Activated gamma-delta T cell (primary cell): ENCODE measurements at regions not wholly inside any gene's neighbourhood (a gene's known extent, or its start where the extent isn't known, plus 50 kb on each side); places are given as distances from the start of the nearest gene placed in this dataset.

ENCODE experiments used
- DNase-seq: peaks from one replicate; lab custom pipeline; 2025; lab: John Stamatoyannopoulos, UW

DNA sequence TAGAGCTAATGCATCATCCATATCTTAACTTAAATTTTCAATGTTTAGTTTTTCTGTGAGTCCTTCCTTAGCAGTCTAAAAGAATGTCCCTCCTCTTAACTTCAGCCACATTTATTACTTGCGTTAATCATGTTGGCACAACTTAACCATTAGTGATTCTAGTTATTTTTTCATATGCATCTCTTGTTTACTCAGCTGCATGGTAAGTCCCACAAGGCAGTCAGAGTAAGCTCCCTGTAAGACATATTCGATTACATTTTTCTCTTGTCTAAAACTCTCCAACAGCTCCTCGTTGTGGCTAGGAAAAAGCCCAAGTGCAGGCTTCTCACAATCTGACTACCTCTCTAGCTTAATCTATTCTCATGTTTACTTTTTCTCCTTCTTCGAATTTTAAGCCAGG is 2045.3 kb upstream of the PIK3C3 start:
- DNase-seq: no peak

DNA sequence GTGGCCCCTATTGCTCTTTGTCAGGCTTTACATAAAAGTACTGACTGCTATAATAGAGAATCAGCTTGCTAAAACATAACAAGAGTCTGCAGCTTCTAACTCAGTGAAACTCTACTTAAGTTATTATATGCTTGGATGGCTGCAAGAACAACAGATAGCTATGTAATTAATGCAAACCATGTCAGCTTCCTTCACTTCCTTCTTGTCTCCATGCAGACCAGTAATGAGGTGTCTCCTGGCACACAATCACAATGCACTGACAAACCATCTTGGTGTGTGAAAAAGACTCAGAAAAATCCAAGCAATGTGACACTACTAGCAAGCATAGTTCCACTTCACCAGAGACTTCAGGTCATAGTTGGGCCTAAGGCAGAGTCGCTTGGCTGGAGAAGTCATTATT is 2068.9 kb upstream of the PIK3C3 start:
- no peak for DNase-seq

DNA sequence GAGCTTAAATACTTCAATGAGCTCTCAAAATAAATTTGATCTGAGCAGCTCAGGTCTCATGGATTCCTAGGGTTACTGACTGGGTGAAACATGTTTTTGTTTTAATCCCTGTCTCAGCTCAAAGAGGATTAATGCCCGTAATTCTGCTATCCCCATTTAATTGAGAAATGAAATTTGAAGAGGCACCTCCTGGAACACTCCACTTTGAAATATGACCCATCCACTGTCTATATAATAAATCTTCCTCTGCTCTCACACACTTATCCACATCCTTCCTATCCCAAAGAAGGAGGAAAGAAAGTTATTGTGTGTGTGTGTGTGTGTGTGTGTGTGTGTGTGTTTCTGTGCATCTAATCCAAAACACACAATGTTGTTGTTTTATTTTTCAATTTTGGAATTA is 2082.4 kb upstream of the PIK3C3 start:
- DNase-seq: no peak

DNA sequence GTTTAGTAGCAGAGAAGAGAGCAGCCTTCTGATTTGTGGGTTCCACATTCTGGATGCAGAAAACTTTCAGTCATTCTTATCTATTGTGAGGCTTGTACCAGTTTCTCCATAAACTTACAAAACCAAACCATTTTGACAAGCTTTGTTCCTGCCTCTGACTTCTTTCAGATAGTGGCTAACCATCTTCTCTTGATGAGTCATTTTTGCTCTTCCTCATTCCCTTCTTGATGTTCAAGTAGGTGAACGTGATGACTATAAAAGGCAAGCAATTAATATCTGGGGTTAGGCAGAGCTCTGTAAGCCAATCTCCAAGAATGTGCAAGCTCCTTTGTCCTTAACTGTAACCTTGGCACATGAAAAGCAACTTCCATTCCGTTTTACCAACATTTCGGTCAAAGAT is 2083.1 kb upstream of the PIK3C3 start:
- DNase-seq: no peak

DNA sequence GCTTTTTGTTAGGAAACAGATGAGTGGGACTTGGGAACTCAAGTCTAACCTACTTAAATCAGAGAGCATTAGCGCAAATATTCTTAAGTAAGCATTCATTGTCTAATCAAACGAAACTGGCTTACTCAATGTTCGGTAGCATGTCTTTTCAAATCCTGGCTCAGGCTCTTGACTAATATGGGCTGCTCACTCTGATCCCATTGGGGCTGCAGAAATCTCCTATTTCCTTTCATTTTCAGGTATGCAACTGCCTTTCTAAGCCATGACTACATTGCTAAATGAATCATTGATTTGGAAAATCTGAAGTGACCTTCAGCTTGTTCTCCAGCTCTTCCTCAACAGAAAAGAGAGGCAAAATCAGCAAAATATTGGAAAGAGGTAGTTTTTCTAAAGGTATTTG is 2084.4 kb upstream of the PIK3C3 start:
- DNase-seq: no peak

DNA sequence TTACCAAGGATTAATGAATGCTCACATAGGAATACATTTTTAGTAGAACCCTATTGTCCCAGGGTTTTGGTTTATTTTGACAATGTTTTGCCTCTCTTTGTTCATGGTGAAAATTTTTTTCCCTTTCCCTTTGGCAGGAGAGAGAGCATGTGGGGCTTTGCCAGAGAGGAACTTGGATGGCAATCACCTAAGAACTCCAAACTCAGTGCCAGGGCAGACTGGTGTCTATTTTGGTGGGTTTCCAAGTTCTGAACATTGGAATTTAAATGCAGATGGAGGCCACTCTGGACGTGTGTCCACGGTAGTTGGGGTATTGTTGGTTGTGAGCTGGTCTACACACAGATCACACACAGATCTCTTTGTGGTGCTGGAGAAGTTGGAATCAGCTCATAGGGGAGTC is 2091.1 kb upstream of the PIK3C3 start:
- DNase-seq: no peak

DNA sequence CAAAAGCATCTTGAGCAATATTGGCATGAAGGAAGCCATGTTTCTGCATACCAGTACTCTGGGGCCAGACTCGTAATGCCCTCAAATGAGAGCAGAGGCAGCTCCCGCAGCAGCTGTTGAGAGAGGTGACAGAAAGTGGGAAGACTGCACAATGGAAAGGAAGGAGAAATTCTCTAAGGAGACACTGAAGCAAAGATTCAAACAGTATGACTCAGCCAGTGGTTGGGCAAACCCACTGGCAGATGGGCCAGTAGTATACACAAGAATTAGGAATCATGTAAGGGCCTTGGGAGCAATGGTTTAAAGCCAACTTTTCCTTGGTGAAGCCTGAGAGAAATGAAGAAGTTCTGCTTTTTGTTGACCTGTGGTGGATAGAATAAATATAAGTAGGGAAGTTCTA is 2092.7 kb upstream of the PIK3C3 start:
- no peak for DNase-seq

DNA sequence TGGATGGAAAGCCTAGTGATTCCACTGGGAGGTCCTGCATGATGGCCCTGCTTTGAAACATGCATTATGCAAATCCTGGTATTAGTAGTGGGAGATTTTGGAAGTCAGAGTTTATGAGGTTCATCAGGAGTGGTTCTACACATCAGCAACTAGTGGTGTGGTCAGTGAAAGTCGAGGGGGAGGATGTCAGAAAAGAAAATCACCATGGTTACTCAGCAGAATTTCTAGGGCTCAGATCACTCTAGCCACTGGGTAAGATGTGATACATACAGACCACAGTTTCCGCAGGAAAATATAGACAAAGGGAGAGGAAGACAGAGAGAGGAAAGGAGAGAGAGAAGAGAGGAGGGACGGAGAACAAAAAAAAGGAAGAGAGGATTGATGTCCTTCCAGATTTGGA is 2100.7 kb upstream of the PIK3C3 start:
- DNase-seq: no peak

DNA sequence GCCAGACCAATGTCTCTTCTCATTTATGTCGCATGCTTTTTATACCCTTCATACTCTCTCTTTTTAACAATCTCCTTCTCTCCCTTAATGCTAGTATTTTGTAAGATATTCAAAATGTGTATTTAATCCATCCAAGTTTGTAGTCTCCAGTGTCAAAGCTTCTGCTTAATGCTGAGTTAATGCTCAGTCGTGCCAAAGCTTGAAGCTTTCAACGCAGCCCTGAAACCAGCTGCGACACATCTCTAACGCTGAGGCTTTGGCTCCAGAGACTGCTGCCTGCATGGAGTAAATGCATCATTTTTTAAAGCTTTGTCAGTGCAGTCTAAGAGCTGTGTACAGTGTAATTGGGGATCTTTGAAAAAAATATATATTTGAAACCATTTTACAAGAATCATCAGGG is 2108.8 kb upstream of the PIK3C3 start:
- no peak for DNase-seq

DNA sequence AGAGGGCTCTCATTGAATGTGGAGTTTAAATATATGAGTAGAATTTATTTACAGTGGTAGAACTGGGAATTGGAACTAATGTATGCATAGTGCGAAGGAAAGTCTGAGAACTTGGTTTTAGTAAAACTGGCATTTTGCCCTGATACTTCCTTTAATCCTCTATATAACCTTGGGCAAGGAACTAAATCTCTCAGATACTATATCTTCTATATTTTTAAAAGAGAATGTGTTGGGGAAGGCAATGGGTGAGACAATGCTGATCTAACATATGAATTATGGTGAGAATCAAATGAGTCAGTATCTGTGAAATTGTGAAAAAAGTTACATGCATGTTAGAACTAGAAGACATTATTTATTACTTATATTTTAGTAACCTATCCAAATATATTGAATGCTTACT is 2109.4 kb upstream of the PIK3C3 start:
- DNase-seq: no peak

DNA sequence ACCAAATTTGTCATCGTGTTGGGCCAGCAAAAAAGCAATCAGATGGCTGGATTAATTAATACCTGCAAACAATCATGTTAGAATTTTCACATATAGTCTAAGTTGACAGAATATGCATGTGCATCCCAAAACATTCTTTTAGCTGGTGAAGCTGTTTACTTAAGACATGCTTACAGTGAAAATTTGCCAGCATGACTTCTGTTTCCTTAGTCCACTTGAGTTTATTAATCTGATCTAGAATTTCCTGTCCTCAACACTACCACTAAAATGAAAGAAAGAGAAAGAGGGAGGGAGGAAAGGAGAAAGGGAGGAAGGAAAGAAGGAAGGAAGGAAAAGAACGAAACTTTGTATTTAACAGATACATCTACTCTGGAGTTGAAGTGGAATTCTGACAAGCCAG is 2109.9 kb upstream of the PIK3C3 start:
- DNase-seq: no peak

DNA sequence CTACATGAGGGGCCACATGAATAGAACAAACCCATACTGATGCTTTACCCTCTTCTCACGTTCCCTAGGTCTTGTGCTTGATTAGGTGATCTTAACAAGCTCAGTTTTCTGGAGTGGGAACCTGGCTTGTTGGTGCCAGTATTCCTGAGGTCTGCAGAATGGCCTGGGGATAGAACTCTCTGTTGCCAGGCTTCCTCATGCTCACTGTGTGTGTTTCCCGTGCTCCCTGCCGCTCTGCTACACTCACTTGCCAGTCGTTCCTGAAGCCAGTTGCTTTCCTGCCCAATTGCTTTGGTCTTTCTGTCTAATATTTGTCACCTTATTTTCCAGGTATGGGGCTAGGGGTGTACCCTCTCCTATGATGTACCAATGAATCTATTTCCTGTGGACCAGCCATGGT is 2111.5 kb upstream of the PIK3C3 start:
- no peak for DNase-seq

DNA sequence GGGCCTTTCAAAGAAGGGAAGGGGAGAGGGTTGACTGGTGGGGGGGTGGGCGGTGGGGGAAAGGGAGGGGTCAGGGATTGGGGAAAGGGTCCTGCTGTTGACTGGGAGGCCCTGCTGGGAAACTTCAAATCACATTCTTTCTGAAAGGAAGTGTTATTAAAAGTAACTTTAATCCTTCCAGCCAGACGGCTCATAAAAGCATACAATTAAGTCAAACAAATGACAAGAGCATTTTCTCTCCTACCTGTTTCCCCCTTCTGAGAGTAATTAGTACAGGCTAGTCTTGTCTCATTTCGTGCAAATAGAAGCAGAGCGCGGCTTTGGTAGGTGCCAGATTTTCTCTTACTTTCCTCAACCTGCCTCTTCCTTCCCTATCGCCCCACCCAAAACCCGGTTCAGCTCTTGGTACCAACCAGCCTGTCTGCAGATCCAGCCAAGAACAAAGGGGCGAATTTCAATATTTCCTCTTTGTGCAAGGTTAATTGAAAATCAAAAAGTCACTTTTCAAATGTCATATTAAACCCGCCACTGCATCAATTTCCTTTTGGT is 2112.6 kb upstream of the PIK3C3 start:
- DNase-seq: no peak

DNA sequence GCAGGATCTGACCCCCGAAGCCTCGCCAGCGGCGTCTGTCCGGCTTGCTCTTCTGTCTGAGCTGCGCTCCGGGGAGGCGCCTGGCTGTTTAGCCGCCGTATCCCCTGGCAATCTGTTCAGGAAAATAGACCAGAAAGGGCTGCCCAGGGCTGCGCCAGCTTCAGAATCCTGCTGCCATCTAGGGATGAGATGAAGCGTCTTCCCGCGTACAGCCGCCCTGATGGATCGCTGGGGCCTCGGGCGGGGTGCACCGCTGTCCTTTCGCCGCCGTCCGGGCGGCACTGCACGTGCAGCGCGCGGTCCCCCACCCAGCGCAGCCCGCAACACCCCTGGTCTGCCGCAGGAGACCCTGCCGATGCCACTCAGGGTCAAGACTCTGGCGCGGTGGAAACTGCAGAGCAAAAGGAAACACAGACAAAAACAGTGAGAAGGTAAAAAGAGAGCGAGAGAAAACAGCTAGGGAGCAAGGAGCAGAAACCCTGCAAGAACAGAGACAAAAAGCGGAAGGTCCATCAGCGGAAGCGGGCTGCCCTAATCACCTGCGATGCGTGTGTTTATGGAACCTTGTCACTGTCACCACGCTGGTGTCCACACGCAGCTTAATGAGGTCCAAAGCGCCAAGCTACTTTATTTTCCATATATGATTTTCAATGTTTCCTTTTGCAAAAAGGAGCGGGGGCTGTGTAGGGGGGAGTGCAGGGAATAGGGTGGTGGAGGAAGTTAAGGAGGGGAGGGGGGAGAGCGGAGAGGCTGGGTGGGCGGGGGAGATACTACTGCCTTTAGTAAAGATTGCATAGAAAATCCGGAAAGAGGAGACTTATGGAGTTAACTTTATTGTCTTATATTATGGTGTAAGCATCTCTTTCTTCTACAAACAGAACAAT is 2113.3 kb upstream of the PIK3C3 start:
- DNase-seq: no peak

DNA sequence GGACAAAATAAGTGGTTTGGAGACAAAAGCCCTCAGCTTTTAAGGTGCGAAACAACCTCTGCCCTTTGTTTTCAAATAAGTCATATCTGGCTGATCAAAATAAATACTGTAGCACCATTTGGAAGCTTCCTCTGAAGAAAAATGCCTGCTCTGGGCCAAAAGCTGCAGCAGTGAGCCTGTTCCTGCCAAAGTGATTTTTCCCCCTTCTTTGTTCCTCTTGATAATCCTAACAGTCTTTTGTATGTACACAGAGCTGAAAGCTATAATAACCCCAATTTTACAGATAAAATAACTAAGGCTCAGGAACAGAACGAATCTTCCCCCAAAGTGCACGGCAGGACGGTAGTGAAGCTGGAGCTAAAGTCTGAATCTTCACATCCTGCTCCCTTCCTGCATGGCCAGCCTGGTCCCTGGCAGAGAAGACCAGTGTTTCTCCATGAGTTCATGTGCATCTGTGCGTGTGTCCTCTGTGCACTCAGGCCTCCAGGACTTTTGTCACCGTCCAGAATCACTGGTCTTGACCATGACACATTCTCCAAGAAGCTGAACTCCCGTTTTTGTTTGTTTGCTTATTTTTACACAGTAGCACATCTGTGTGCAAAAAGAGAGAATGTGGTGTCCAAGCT is 2114.1 kb upstream of the PIK3C3 start:
- no peak for DNase-seq

DNA sequence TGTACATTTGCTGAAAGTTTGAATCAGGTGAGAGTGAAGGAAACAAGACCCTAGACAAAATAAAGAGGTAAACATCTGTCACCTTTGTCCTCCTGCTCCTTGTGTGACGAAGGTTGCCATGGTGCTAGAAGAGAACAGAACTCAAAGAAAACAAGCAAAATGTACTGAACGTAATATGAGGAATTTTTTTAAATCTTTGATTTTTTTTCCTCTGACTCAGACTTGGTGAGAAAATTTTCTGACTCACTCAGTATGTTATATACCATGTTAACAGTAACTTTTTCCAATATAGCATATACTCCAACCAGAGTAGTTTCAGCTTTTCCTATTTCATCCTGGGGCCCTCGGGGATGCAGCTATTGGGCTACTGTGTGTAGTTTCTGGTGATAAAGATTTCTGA is 2114.6 kb upstream of the PIK3C3 start:
- DNase-seq: no peak

DNA sequence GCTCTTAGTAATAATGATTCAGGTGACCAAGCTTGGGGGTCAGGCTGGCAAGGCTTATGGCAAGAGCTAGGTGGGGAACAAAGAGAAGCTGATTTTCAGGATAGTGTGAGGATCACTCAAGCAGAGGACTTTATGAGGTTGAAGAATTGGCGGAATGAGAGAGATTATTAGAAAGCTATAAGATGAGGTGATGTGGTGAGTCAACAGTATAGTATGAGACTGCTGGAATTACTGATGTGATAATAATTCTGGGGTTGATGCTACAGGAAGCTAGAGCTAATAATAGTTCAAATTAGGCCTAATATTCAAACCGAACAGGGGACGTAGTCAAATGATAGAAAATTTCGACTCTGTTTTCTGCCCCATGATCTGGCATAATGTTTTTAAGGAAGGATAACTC is 2115.3 kb upstream of the PIK3C3 start:
- DNase-seq: no peak

DNA sequence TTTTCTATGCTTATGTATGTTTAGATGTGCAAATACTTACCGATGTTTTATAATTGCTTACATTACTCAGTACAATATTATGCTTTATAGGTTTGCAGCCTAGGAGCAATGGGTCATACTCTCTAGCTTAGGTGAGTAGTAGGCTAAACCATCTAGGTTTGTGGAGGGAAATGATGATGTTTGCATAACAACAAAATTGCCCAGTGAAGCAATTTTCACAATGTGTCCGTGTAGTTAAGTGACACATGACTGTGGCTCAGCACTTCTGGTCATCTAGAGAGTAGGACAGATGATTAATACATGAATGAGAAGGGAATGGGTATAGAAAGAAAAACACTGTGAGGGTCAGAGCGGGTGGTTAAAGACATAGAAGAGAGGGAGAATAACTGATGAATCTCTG is 2116.2 kb upstream of the PIK3C3 start:
- DNase-seq: no peak

DNA sequence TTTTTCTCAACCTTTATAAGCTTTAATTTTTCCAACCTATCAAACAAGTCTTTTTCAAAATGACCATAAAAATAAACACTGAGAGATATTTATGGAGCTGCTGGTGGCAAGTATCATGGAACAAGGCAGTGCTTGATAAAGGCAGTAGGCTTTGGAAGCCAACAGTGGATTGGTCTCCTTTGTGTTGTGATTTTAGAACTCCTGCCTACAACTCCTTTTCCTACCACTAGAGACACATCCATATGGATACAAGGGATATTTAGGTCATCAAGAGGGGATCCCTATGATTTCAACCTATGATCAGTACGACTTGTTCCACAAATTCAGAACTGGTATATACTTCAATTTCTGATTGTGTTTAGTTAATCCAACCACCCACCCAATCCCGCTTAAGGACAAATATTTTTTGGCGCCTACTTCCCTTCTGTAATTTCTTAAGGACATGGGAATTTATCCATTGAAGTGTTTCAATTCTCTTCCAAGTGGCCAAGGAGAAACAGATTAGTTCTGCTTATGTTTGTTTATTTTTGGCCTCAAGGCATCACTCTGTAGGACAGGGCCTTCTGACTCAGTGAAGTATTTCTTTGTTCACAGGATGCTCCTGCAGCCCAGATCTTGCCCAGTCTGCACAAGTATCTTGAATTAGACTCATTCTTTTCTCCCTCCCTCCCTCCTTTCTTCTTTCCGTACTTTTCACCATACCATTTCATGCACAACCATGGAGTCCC is 2119.6 kb upstream of the PIK3C3 start:
- DNase-seq: no peak

DNA sequence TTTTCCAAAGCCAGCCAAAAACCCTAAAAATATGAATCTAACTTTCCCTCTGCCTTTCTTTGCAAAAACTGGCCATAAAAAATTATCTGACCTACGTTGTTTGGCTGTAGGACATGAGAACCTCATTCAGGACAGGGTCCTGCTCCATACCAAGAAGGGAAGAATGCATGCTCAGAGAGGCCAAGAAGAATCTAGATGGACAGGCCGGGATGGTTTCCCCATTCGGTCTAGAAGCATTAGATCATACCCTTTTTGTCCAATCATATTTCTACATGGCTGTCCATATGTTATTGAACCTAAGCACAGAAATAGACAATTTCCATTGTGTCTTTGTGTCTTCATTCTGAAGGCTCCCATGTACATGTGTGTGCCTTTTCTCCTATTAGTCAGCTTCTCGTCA is 2120.4 kb upstream of the PIK3C3 start:
- DNase-seq: no peak

DNA sequence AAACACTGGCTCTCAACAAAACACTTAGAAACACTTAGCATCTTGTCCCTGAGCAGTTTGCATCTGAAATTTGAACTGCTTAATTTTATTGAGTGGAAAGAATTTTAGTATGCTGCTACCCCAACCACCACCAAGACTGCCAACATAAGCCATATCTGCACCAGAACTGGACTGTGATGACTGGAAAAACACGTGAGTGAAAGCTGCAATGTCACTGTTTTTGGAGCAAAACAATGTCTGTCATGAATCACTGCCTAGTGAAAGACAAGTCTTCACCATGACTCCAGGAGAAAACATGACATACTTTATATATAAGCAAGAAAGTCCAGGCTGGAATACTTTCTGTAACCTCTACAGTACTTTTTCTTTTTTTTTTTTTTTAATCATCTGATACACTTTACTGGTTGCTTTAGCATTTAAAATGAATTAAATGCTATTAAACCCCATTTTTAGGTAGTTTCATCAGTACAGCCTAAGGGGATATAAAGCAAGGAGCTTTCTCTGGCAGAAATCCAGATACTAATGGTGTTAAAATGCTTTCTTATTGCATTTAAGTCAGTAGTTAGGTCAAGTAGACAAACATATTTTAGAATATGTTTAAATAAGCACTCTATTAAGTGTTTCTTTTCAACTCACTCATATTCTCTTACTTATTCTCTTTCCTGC is 2129.4 kb upstream of the PIK3C3 start:
- no peak for DNase-seq

DNA sequence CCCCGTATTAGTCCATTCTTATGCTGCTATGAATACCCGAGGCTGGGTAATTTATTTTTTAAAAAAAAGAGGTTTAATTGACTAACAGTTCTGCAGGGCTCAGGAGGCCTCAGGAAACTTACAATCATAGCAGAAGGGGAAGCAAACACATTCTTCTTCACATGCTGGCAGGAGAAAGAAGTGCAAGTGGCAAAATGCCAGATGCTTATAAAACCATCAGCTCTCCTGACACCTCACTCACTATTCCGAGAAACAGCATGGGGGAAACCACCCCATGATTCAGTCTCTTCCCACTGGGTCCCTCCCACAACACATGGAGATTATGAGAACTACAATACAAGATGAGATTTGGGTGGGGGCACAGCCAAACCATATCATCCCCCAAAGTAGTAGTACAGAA is 2148.5 kb upstream of the PIK3C3 start:
- no peak for DNase-seq
